Neural cell (in vitro differentiated cells): ENCODE measurements at regions not wholly inside any gene's neighbourhood (a gene's known extent, or its start where the extent isn't known, plus 50 kb on each side); places are given as distances from the start of the nearest gene placed in this dataset.
"Not testable (repeated sequence)": the region's sequence is repeated elsewhere in the genome, so short reads cannot be mapped to it uniquely, and the experiment has no call there.

Source experiments
- EP300 ChIP-seq: fragments of 450-650 bp; conservative IDR thresholded peaks from 2 replicates; pipeline ENCODE4 v1.6.1; 2014; ENCODE audit warnings: antibody characterized with exemption, mild to moderate bottlenecking, moderate library complexity; ENCODE audit not compliant: poor library complexity, severe bottlenecking
- MXI1 ChIP-seq: fragments of 450-650 bp; conservative IDR thresholded peaks from 2 replicates; pipeline ENCODE4 v1.6.1; 2014; ENCODE audit warnings: antibody characterized with exemption, mild to moderate bottlenecking; ENCODE audit not compliant: poor library complexity, severe bottlenecking
- POLR2AphosphoS5 ChIP-seq: IDR thresholded peaks from 2 replicates; pipeline ENCODE4 v1.6.1; 2012
- TF ChIP-seq, protein P1 (sequence below): fragments of 450-650 bp; IDR thresholded peaks from 2 replicates; pipeline ENCODE4 v1.5.1; 2014; ENCODE audit warnings: antibody characterized with exemption, mild to moderate bottlenecking, moderate library complexity; ENCODE audit not compliant: poor library complexity, severe bottlenecking

DNA sequence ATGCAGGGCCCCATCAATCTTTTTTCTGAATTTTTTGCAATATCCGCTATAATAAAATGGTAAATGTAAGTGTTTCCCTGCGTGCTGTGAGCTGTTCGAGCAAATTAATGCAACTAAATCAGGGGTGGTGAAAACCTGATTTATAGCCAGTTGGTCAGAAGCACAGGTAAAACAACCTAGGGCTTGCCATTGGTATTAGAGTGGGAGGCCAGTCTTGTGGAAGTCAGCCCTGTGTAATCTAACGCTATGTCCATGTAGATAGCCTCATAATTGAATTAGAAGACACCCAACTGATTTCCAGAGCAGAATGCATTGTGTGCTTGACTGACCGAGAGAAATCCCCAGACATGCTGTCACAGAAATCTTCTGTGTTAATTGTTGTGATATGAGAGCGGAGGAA is 126.8 kb upstream of the GPR39 start:
- TF ChIP-seq, protein P1, sequence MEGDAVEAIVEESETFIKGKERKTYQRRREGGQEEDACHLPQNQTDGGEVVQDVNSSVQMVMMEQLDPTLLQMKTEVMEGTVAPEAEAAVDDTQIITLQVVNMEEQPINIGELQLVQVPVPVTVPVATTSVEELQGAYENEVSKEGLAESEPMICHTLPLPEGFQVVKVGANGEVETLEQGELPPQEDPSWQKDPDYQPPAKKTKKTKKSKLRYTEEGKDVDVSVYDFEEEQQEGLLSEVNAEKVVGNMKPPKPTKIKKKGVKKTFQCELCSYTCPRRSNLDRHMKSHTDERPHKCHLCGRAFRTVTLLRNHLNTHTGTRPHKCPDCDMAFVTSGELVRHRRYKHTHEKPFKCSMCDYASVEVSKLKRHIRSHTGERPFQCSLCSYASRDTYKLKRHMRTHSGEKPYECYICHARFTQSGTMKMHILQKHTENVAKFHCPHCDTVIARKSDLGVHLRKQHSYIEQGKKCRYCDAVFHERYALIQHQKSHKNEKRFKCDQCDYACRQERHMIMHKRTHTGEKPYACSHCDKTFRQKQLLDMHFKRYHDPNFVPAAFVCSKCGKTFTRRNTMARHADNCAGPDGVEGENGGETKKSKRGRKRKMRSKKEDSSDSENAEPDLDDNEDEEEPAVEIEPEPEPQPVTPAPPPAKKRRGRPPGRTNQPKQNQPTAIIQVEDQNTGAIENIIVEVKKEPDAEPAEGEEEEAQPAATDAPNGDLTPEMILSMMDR: not testable (repeated sequence)
- TF ChIP-seq POLR2AphosphoS5, EP300, MXI1: not testable (repeated sequence)
